ENCODE measurements at regions not wholly inside any gene's neighbourhood (a gene's known extent, or its start where the extent isn't known, plus 50 kb on each side); places are given as distances from the start of the nearest gene placed in this dataset.

GRCh38 chr2:194954218-194954617, 702.8 kb upstream of the SLC39A10 start:
- no peak for TF ChIP-seq CTCF (IDR thresholded peaks at IDR 0.05)
- no peak for TF ChIP-seq POLR2A (IDR thresholded peaks at IDR 0.05)
- no peak for TF ChIP-seq EP300 (IDR thresholded peaks at IDR 0.05)
- TF ChIP-seq POLR2AphosphoS5 (IDR thresholded peaks at IDR 0.05), result no peak

Measured in sigmoid colon (tissue), 4 donors.